ENCODE measurements at regions not wholly inside any gene's neighbourhood (a gene's known extent, or its start where the extent isn't known, plus 50 kb on each side); places are given as distances from the start of the nearest gene placed in this dataset.

DNA sequence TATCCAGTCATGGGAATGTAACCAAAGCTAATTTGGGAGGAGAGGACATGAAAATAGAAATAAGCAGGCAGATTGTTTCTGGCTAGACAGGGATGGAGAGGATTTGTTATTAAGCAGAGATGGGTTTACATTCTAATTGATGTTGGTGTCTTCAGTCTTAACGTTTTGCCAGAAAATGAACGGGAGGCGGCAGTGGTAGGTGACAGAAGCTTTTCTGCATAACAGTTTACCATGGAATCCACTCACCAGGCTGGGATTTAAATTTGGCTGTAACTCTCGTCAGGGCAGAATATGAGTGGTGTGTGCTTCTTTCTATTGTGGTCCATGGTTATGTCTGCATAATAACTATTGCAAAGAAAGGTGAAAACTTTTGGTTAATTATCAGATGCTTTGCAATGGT is 50.2 kb upstream of the OTX2 start:
- Histone ChIP-seq H3K9ac (ENCODE audit: low read length) (no peak overlapping the region), H4K91ac (ENCODE audit: low read length) (no peak overlapping the region), H3K9me3 (ENCODE audit: control insufficient read depth, low read length) (no peaks in the 10 kb centered on the region), H2BK12ac (ENCODE audit: low read length in 2 of 2) (no peak overlapping the region), H2AFZ (ENCODE audit: low read depth, low read length) (no peak overlapping the region), H3K27ac (ENCODE audit: low read length, poor library complexity, severe bottlenecking) (no peak overlapping the region), H3K23ac (ENCODE audit: low read length in 2 of 2) (no peak overlapping the region), H2BK120ac (ENCODE audit: low read depth, low read length) (no peak overlapping the region), H3K14ac (ENCODE audit: low read length in 2 of 2) (no peak overlapping the region), H3K4me3 (ENCODE audit: insufficient read depth in 1 of 2, low read depth in 1 of 2, low read length in 2 of 2) (no peak overlapping the region), H3K4ac (ENCODE audit: low read depth in 1 of 2, low read length in 2 of 2) (no peak overlapping the region), H3K79me1 (replicated peaks; ENCODE audit: low read length, poor library complexity, severe bottlenecking) (no peaks in the 10 kb centered on the region), H3K36me3 (ENCODE audit: control insufficient read depth in 1 of 2, insufficient read depth in 2 of 2, low read depth in 1 of 2, low read length in 2 of 2) (no peaks in the 10 kb centered on the region), H3K18ac (ENCODE audit: low read depth in 1 of 2, low read length in 2 of 2) (no peak overlapping the region), H2AK5ac (ENCODE audit: low read length, severe bottlenecking) (no peak overlapping the region), H3K4me1 (ENCODE audit: control insufficient read depth, insufficient read depth, low read depth, low read length) (no peaks in the 10 kb centered on the region), H3K27me3 (ENCODE audit: control insufficient read depth in 1 of 2, insufficient read depth in 1 of 2, low read length in 2 of 2) (peaks cover 0 to 13% of the 10 kb centered on the region in 2 experiments), H3K4me2 (ENCODE audit: low read length, poor library complexity, severe bottlenecking) (no peak overlapping the region), H4K8ac (ENCODE audit: low read length) (no peak overlapping the region), H2BK5ac (ENCODE audit: low read depth, low read length, poor library complexity, severe bottlenecking) (no peak overlapping the region), H2BK15ac (ENCODE audit: low read depth, poor library complexity, severe bottlenecking) (no peak overlapping the region)
- 61% methylated on average over 4 of the region's 4 CpGs for WGBS
- DNase-seq = no peak
